Activated T-cell treated with anti-CD3 and anti-CD28 coated beads for 24 hours (primary cell): ENCODE measurements at regions not wholly inside any gene's neighbourhood (a gene's known extent, or its start where the extent isn't known, plus 50 kb on each side); places are given as distances from the start of the nearest gene placed in this dataset.

Experiments
- DNase-seq: peaks from one replicate; pipeline ENCODE4 v3.0.0-alpha.2; 2020; ENCODE audit warnings: low read depth

- DNase-seq: no peak
These were observed 162.6 kb upstream of the E2F8 start for GRCh38 chr11:19403196-19403895.

GRCh38 chr11:19400296-19400695, 159.6 kb upstream of the E2F8 start:
- DNase-seq: no peak

GRCh38 chr11:19398772-19399527, 158.2 kb upstream of the E2F8 start:
- no peak for DNase-seq

GRCh38 chr11:19398273-19398672, 157.5 kb upstream of the E2F8 start:
- DNase-seq: no peak

- DNase-seq: no peak
These were observed 154.3 kb upstream of the E2F8 start for GRCh38 chr11:19395050-19395449.

- DNase-seq: no peak
These were observed 153.8 kb upstream of the E2F8 start for GRCh38 chr11:19394525-19395016.

GRCh38 chr11:19393941-19394340, 153.2 kb upstream of the E2F8 start:
- DNase-seq: no peak

- DNase-seq: no peak
These were observed 152.2 kb upstream of the E2F8 start for GRCh38 chr11:19392847-19393518.

- DNase-seq: no peak
These were observed 151.6 kb upstream of the E2F8 start for GRCh38 chr11:19392321-19392720.

GRCh38 chr11:19391652-19392051, 150.9 kb upstream of the E2F8 start:
- DNase-seq: no peak

- DNase-seq: no peak
These were observed 150.3 kb upstream of the E2F8 start for GRCh38 chr11:19391026-19391425.

- DNase-seq: no peak
These were observed 149.1 kb upstream of the E2F8 start for GRCh38 chr11:19389787-19390303.

GRCh38 chr11:19382131-19382611, 141.4 kb upstream of the E2F8 start:
- no peak for DNase-seq

- no peak for DNase-seq
These were observed 139.6 kb upstream of the E2F8 start for GRCh38 chr11:19380375-19380774.

- no peak for DNase-seq
These were observed 138.7 kb upstream of the E2F8 start for GRCh38 chr11:19379465-19379864.

GRCh38 chr11:19378814-19379213, 138.1 kb upstream of the E2F8 start:
- DNase-seq: no peak

- DNase-seq: no peak
These were observed 137.1 kb upstream of the E2F8 start for GRCh38 chr11:19377881-19378280.

GRCh38 chr11:19375440-19375839, 134.7 kb upstream of the E2F8 start:
- no peak for DNase-seq

GRCh38 chr11:19374151-19374569, 133.4 kb upstream of the E2F8 start:
- no peak for DNase-seq

- no peak for DNase-seq
These were observed 131.6 kb upstream of the E2F8 start for GRCh38 chr11:19372381-19372780.

GRCh38 chr11:19370100-19370861, 129.5 kb upstream of the E2F8 start:
- no peak for DNase-seq
